LHCN-M2 (cell line): ENCODE measurements at regions not wholly inside any gene's neighbourhood (a gene's known extent, or its start where the extent isn't known, plus 50 kb on each side); places are given as distances from the start of the nearest gene placed in this dataset.
A peak's percentile ranks its signal among the peaks of the same experiment; 100 is the strongest.

Experiments used
- DNase-seq: peaks from one replicate; pipeline ENCODE4 v3.0.0-alpha.2; 2012; ENCODE audit warnings: low read depth

DNA sequence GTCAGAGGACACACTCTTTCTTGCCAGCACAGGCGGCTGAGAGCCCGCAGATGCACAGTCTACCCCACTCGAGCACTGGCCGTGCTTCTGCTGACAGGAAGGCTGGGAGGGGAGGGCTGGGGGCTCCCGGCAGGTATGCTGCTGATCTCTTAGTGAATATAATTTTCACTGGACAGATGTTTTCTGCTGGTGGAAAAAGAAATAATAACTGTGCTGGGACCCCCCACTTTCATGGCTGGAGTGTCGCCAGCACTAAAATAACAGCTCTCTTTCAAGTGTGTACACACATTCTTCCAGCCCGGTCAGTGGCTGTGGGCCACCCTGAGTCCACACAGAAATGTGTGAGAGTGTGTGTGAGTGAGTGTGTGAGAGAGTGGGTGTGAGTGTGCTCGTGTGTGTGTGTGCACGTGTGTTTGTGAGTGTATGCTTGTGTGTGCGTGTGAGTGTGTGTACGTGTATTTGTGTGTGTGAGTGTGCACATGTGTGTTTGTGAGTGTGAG lies 167.7 kb upstream of the USP24 start:
- DNase-seq: no peak

- no peak for DNase-seq
Observed at GRCh38 chr1:55381983-55382382, 166.8 kb upstream of the USP24 start.

GRCh38 chr1:55381491-55381890 lies 166.3 kb upstream of the USP24 start:
- DNase-seq: no peak

- no peak for DNase-seq
Observed at GRCh38 chr1:55380355-55380970, 165.3 kb upstream of the USP24 start.

DNA sequence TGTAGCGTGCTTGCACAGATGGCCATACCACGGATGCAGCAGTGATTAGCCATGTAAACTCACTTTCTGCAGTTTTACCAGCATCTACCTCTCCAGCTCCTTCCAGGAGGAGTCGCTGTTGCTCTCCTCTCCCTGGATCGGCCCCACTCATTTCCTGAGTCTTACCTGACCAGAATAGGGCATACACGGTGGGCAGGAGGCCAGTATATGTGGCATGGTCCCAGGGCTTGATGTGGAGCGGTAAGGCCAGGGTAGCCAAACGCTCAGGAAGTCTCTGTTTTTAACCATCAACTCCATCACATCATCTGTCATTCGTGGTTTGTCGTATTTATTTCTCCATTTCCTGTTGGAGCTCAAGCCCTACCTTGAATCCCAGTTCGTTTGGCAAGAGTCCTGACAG lies 163.4 kb upstream of the USP24 start:
- DNase-seq: peak; percentile 37

- no peak for DNase-seq
Observed at GRCh38 chr1:55376897-55377296, 161.7 kb upstream of the USP24 start.

- DNase-seq: peak; percentile 62
Observed at GRCh38 chr1:55375617-55376258, 160.6 kb upstream of the USP24 start.

GRCh38 chr1:55374801-55375616 lies 159.8 kb upstream of the USP24 start:
- peak; percentile 50 for DNase-seq

GRCh38 chr1:55374216-55374615 lies 159.1 kb upstream of the USP24 start:
- no peak for DNase-seq

- peak; percentile 45 for DNase-seq
Observed at GRCh38 chr1:55369474-55369873, 154.3 kb upstream of the USP24 start.

- DNase-seq: no peak
Observed at GRCh38 chr1:55368698-55369097, 153.5 kb upstream of the USP24 start.

DNA sequence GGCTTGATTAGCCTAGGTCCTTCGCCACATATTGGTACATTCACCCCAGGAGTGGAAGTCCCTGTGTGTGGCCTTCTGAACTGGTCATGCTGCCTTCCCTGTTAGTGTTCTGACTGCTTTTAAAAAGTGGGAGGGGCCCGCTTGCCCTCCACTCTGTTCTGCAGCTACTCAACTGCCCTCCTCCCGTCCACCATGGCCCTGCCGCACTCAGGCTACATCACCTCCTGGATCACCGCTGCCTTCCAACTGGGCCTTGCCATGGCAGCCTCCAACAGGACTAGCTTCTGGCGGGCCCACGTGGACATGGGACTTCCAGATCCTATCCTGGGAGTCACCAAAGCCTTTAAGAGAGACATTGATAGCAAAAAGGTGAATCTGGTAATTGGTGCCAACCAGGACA lies 152.1 kb upstream of the USP24 start:
- DNase-seq: no peak

GRCh38 chr1:55364216-55364615 lies 149.1 kb upstream of the USP24 start:
- DNase-seq: peak; percentile 56

DNA sequence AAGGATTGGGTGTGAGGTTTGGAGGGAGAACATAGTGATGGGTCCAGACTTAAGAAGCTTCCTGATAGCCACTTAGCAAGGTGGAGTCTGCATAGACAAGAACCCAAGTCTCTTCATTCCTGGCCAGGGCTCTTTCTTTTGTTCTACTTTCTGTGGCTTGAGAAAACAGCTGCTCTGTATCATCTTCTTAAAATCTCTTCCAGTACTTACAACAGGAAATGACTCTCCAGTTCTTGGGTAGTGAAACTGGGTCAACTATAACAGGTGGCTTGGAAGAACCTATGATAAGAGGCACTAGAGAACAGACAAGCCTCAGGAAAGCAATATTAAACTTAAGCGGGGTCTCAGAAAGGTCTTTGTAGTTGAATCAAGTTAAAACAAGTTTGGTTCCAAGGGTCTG lies 148.1 kb upstream of the USP24 start:
- peak; percentile 97 for DNase-seq

- DNase-seq: peak; percentile 89
Observed at GRCh38 chr1:55362558-55362957, 147.4 kb upstream of the USP24 start.

DNA sequence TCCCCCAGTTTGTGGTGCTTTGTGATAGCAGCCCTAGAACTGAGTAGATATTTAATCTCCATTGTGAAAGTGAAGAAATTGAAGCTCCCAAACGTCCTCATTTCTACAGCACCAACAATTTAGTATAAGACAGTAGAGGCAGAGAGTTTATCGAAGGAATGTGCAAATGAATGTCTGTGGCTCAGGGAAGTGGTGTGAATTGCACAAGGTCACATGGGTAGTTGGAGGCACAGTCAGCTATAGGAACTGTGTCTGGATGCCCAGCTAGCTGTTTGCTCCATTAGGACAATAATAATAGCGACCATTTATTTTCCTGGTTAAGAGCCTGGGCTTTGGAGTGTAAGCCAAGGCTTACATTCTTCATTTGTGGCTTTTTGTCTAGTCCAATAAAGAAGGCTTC lies 144.4 kb upstream of the USP24 start:
- DNase-seq: no peak

DNA sequence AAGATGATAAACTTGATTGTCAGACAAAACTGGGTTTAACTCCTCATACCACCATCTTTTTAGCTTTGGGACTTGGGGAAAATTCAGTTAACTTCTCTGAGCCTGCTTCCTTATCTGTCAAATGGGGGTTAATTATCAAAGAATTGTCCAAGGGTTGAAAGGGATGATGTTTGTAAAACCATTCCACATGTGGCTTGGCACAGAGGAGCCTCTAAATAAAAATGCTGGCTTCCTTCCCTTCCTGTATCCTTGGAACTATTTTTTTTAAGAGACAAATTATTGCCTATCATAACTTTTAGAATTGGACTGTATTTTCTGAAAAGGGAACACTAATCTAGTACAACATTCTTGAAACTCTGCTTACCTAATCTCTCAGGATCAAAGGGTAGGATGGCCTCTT lies 143.4 kb upstream of the USP24 start:
- DNase-seq: no peak

DNA sequence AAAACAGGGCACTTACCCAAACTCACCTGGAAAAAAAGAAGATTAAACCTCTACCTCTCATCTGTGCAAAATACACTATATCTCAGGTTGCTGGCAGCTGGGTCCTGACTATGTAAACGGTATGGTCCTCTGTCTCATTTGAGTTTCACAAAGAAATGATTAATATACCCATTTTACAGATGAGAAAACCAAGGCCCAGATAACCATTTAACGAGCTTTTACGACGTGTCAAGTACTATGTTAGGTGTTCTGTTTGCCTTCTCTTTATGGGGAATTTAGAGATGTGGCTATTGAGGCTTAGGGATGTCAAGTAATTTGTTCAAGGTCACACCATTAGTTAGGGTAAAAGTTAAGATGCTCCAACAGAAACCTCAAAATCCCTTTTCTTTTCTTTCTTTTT lies 140.4 kb upstream of the USP24 start:
- no peak for DNase-seq

- DNase-seq: peak; percentile 21
Observed at GRCh38 chr1:55353707-55354620, 138.8 kb upstream of the USP24 start.

GRCh38 chr1:55352811-55353180 lies 137.6 kb upstream of the USP24 start:
- DNase-seq: no peak

DNA sequence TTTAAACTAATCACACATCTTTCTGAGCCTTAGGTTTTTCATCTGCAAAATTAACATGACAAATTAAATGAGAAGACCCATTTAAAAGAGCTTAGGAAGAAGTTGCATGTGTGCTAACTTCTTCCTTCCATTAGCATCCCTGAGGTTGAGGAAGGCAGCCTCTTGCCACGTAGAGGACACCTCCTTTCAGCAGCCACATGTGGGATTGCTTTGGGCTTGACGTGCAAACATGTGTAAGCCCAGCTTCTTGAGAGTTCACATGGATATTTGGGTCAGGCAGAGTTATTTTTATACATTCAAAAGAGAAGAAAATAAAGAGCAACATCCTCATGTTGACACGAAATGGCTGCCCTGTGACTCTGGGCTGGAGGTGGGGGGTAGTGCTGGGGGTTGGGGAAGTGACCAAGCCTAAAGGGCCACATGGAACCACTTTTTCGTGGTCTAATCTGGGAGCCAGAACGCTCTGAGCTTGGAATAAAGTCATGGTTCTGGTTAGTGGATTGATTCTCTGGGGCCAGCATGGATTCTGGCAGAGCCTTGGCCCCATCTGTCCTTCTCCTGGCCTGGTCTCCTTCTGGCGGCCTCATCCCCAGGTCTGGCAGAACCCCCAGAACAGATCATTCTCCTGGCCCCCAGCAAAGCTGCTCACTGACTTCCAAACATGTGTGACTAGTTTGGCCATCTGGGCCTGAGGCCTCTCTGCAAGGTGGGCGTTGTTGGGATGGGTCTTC lies 137.1 kb upstream of the USP24 start:
- DNase-seq: no peak
